Upper lobe of left lung (tissue), 6 donors: ENCODE measurements at regions not wholly inside any gene's neighbourhood (a gene's known extent, or its start where the extent isn't known, plus 50 kb on each side); places are given as distances from the start of the nearest gene placed in this dataset.
A peak's percentile ranks its signal among the peaks of the same experiment; 100 is the strongest.

ENCODE experiments used
- ATAC-seq, 2 donors: fragments of 200-7000 bp; cut with Tn5 transposase; one replicate each; pipeline ENCODE4 v1.9.1; 2022; ENCODE audit warnings: mild to moderate bottlenecking in 2 of 2, moderate library complexity in 2 of 2; ENCODE audit not compliant: low FRiP score in 2 of 2
- DNase-seq, 2 donors: peaks; one replicate each; pipeline ENCODE4 v3.0.0-alpha.2; 2019 to 2020
- H3K27ac ChIP-seq, 4 donors: fragments of 200-600 bp; sonication (generic); one replicate each; pipeline ENCODE4 v1.5.1; 2016 to 2019
- H3K27me3 ChIP-seq, 4 donors: fragments of 200-600 bp; sonication (generic); one replicate each; pipeline ENCODE4 v1.5.1; 2017 to 2019
- H3K36me3 ChIP-seq, 4 donors: fragments of 200-600 bp; sonication (generic); one replicate each; pipeline ENCODE4 v1.5.1; 2016 to 2019
- H3K4me1 ChIP-seq, 4 donors: fragments of 200-600 bp; sonication (generic); one replicate each; pipeline ENCODE4 v1.5.1; 2018 to 2019
- H3K4me3 ChIP-seq, 4 donors: fragments of 200-600 bp; sonication (generic); one replicate each; pipeline ENCODE4 v1.5.1; 2017 to 2019; ENCODE audit warnings: mild to moderate bottlenecking in 2 of 4, moderate library complexity in 1 of 4
- H3K9me3 ChIP-seq, 4 donors: fragments of 200-600 bp; sonication (generic); one replicate each; pipeline ENCODE4 v1.5.1; 2018 to 2019
- EP300 ChIP-seq, 4 donors: sonication (generic); formaldehyde crosslinking; IDR thresholded peaks; one replicate each; pipeline ENCODE4 v1.5.1; 2017; ENCODE audit warnings: antibody characterized with exemption in 4 of 4, control low read depth in 2 of 4
- POLR2A ChIP-seq, 4 donors: fragments of 450-650 bp; IDR thresholded peaks; one replicate each; pipeline ENCODE4 v1.5.1; 2016 to 2017; ENCODE audit warnings: antibody characterized with exemption in 4 of 4, mild to moderate bottlenecking in 2 of 4
- POLR2AphosphoS5 ChIP-seq, 2 donors: sonication (generic); formaldehyde crosslinking; IDR thresholded peaks; one replicate each; pipeline ENCODE4 v1.5.1; 2017; ENCODE audit warnings: antibody characterized with exemption in 2 of 2
- WGBS, 2 donors: methylation state at CpG; one replicate each; pipeline ENCODE4 v1.1.5; 2017 to 2018; 5-methylcytosine and 5-hydroxymethylcytosine counted together
- TF ChIP-seq, protein P1 (sequence below), 6 experiments: fragments of 450-650 bp in 4 of 6; fragments of 200-600 bp in 2 of 6; sonication (generic) in 2 of 6; IDR thresholded peaks; one replicate each; pipeline ENCODE4 v1.5.1; 2016 to 2019; ENCODE audit warnings: antibody characterized with exemption in 6 of 6
- donor health status: DM: no; HTN: no; CAD: no; lungs with moderate emphysema.
- donor health status: DM: no; HTN: yes; CAD: no; lungs with severe emphysema.

DNA sequence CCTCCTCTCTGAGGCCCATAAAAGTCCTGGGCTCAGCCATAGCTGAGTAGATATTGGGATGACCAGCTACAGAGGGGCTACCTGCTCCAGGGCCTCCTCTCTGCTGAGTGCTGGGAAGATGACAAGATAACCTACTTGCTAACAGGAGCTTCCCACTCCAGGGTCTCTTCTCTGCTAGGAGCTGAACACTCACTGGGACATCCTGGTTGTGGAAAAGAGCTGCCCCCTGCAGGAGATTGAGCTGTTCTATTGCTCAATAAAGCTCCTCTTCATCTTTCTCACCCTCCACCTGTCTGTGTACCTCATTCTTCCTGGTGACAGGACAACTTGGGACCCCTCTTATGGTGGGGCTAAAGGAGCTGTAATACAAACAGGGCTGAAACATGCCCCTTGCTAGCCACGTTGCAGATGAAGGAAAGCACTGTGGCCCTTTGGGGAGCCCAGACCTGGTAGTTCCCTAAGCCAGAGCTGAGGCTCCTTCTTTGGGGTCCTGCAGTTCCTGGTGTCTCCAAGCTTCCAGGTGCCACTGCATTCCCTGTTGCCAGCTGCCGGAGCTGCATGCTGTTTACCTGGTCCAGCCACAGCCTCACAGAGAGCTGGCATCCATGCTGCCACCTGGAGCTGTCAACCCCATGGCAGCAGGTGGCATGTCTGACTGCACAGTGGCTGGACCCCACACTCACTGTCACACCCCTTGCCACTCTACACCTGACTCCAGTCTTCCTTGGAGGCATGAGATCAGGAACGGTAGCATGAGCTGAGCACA lies 598.5 kb upstream of the LMO3 start:
- no peaks in the 10 kb centered on the region for H3K4me1 ChIP-seq
- H3K36me3 ChIP-seq: no peaks in the 10 kb centered on the region
- no peak overlapping the region for H3K27ac ChIP-seq
- ATAC-seq (no peak), DNase-seq (peak in 1 of 2 donors; percentile 2)
- TF ChIP-seq POLR2AphosphoS5 (IDR thresholded peaks at IDR 0.05): no peak
- TF ChIP-seq, protein P1, sequence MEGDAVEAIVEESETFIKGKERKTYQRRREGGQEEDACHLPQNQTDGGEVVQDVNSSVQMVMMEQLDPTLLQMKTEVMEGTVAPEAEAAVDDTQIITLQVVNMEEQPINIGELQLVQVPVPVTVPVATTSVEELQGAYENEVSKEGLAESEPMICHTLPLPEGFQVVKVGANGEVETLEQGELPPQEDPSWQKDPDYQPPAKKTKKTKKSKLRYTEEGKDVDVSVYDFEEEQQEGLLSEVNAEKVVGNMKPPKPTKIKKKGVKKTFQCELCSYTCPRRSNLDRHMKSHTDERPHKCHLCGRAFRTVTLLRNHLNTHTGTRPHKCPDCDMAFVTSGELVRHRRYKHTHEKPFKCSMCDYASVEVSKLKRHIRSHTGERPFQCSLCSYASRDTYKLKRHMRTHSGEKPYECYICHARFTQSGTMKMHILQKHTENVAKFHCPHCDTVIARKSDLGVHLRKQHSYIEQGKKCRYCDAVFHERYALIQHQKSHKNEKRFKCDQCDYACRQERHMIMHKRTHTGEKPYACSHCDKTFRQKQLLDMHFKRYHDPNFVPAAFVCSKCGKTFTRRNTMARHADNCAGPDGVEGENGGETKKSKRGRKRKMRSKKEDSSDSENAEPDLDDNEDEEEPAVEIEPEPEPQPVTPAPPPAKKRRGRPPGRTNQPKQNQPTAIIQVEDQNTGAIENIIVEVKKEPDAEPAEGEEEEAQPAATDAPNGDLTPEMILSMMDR (IDR thresholded peaks at IDR 0.05): no peak
- no peak for TF ChIP-seq EP300 (IDR thresholded peaks at IDR 0.05)
- no peak for TF ChIP-seq POLR2A (IDR thresholded peaks at IDR 0.05)
- H3K9me3 ChIP-seq: no peaks in the 10 kb centered on the region
- 80 to 100% methylated on average over 2 to 3 of the region's 3 CpGs for WGBS, 2 donors
- no peak overlapping the region for H3K4me3 ChIP-seq
- H3K27me3 ChIP-seq: no peaks in the 10 kb centered on the region

DNA sequence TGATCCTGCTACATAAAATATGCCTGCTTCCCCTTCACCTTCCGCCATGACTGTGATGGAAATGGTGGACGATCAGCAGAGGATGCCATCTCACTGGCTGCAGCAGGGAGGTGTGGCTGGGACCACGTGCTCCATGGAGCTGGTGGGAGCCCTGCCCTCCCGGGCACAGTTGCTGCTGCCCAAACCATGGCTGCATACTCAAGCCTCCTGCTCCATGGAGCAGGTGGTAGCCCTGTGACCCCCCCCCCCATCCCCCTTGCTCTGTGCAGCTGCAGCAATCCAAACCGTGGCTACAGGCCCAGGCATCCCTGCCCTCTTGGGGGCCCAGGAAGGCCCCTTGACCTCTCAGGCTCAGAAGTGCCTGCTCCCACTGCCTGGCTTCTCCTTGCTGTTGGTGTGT lies 597.5 kb upstream of the LMO3 start:
- peak in 1 of 2 donors; percentile 20 for DNase-seq
- H3K27ac ChIP-seq: no peak overlapping the region

DNA sequence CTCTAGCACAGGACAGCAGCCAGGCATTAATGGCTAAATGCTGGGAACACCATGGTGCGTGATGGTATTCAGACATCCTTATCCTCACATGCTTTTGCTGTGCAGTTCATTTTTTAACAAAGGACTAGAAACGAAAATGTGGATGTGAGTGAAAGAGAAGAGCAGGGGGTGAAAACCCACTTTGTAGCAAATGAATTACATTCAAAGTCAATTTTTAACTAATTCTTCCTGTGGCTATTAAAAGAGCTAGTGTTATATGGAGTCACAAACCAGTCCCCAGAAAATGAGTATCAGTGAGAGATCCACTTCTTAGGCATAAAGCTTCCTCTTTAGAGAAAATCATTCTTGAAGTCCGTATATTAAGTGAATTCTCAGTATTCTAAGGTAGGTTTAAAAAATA lies 592.0 kb upstream of the LMO3 start:
- no peak for ATAC-seq
- Histone ChIP-seq H3K27ac (no peak overlapping the region), H3K9me3 (no peaks in the 10 kb centered on the region), H3K4me3 (no peak overlapping the region), H3K36me3 (no peaks in the 10 kb centered on the region), H3K27me3 (no peaks in the 10 kb centered on the region), H3K4me1 (no peaks in the 10 kb centered on the region)
- DNase-seq: no peak
- whole genome bisulfite sequencing, 2 donors: 62 to 64% methylated on average over 3 of the region's 3 CpGs
- TF ChIP-seq EP300 (IDR thresholded peaks at IDR 0.05): no peak
- TF ChIP-seq, protein P1 (IDR thresholded peaks at IDR 0.05): no peak
- no peak for TF ChIP-seq POLR2A (IDR thresholded peaks at IDR 0.05)
- TF ChIP-seq POLR2AphosphoS5 (IDR thresholded peaks at IDR 0.05): no peak

More for the DNA sequence above, 597.5 kb upstream of the LMO3 start:
- Histone ChIP-seq H3K27me3 (no peaks in the 10 kb centered on the region), H3K36me3 (no peaks in the 10 kb centered on the region), H3K4me1 (no peaks in the 10 kb centered on the region), H3K9me3 (no peaks in the 10 kb centered on the region), H3K4me3 (no peak overlapping the region)
- TF ChIP-seq EP300 (IDR thresholded peaks at IDR 0.05): no peak
- TF ChIP-seq POLR2A (IDR thresholded peaks at IDR 0.05): no peak
- WGBS, 2 donors: 91 to 92% methylated on average over 4 to 5 of the region's 5 CpGs
- peak in 1 of 2 donors; percentile 6 for ATAC-seq

DNA sequence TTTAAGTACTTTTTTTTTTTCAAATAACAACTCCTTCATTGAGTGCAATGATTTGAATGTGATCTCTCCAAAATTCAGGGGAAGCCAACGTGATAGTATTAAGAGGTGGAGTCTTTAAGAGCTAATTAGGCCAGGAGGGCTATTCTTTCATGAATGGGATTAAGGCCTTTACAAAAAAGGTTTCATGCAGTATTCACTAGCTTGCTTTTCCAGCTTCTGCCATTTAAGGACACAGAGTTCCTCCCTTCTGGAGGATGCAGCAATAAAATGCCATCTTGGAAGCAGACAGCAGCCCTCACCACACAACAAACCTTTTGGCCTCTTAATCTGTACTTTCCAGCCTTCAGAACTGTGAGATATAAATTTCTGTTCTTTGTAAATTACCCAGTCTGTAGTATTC lies 586.8 kb upstream of the LMO3 start:
- Histone ChIP-seq H3K27ac (no peak overlapping the region), H3K4me1 (no peaks in the 10 kb centered on the region), H3K36me3 (no peaks in the 10 kb centered on the region), H3K4me3 (no peak overlapping the region), H3K9me3 (peaks cover 0 to 4% (median 0%) of the 10 kb centered on the region in 4 donors), H3K27me3 (no peaks in the 10 kb centered on the region)
- ATAC-seq (no peak), DNase-seq (no peak)
- TF ChIP-seq POLR2AphosphoS5 (IDR thresholded peaks at IDR 0.05): no peak
- 47 to 52% methylated on average over 1 of the region's 1 CpG for WGBS, 2 donors

DNA sequence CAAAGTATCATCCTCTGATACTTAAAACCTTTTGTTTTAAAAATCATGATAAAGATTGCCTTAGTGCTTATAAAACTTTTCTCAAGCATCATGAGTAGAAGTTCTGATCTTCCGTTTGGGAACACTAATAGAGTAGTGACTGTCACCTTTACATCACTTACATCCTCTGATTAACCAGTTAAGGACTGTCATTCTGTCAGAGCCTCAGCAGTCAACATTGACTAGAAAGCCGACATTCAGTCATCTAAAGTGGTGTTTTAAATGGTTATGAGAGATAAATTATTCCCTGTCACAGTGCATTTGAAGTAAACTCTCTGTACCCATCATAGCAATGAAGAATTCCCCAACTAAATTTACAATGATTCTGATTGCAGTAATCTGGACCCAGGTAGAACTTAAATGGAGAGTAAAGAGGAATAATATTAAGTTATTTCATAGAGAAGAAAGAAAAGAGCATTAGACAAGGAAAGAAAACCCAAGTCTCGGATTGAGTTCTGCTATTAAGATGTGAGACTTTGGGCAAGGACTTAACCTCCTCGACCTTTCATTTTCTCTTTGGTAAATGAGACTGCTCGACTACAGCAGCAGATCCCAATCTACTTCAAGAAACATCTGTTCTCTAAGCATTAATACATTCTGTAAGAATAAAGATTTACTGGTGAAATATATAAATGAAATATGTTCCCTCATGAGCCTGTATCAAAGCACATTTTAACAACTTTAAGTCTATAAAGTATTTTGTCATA lies 563.9 kb upstream of the LMO3 start:
- 43 to 56% methylated on average over 5 of the region's 5 CpGs for WGBS, 2 donors
- no peak for ATAC-seq
- Histone ChIP-seq H3K27ac (no peak overlapping the region), H3K4me3 (no peak overlapping the region), H3K36me3 (no peaks in the 10 kb centered on the region), H3K9me3 (no peaks in the 10 kb centered on the region), H3K4me1 (no peaks in the 10 kb centered on the region), H3K27me3 (no peaks in the 10 kb centered on the region)
- no peak for DNase-seq
- no peak for TF ChIP-seq EP300 (IDR thresholded peaks at IDR 0.05)
- TF ChIP-seq, protein P1 (IDR thresholded peaks at IDR 0.05): no peak
- TF ChIP-seq POLR2AphosphoS5 (IDR thresholded peaks at IDR 0.05): no peak
- TF ChIP-seq POLR2A (IDR thresholded peaks at IDR 0.05): no peak
